ENCODE measurements at regions not wholly inside any gene's neighbourhood (a gene's known extent, or its start where the extent isn't known, plus 50 kb on each side); places are given as distances from the start of the nearest gene placed in this dataset.
A peak's percentile ranks its signal among the peaks of the same experiment; 100 is the strongest.

- no peaks in the 10 kb centered on the region for H3F3A ChIP-seq (ENCODE audit: insufficient read depth, low read length)
- H3K79me2 ChIP-seq (ENCODE audit: low read length), result no peaks in the 10 kb centered on the region
- DNase-seq, result no peak
- no peaks in the 10 kb centered on the region for H3K27me3 ChIP-seq (replicated peaks; ENCODE audit: insufficient read depth, low read length)
- no peak for TF ChIP-seq CTCF (IDR thresholded peaks at IDR 0.05; ENCODE audit: low read length)
- no peak for TF ChIP-seq EZH2 (optimal IDR thresholded peaks at IDR 0.05; ENCODE audit: low read depth, low read length)
- TF ChIP-seq EZH2phosphoT487 (IDR thresholded peaks at IDR 0.05; ENCODE audit: low read length), result no peak
- no peak overlapping the region for H3K27ac ChIP-seq (ENCODE audit: low read length)
- H3K9me2 ChIP-seq (replicated peaks; ENCODE audit: insufficient read depth, low read length), result no peaks in the 10 kb centered on the region
- no peaks in the 10 kb centered on the region for H3K36me3 ChIP-seq (replicated peaks; ENCODE audit: insufficient read depth, low read length)
- H3K4me1 ChIP-seq (ENCODE audit: low read length), result no peaks in the 10 kb centered on the region
- H3K9ac ChIP-seq (ENCODE audit: low read length), result no peak overlapping the region
- H4K20me1 ChIP-seq (ENCODE audit: insufficient read depth, low read length), result no peaks in the 10 kb centered on the region
- H3K4me2 ChIP-seq (ENCODE audit: low read depth, low read length), result no peak overlapping the region
- H2AFZ ChIP-seq (ENCODE audit: low read length), result no peak overlapping the region
- no peaks in the 10 kb centered on the region; the same call in 1 of the 2 replicates for H3K9me3 ChIP-seq (replicated peaks; ENCODE audit: insufficient read depth, low read length)
- H3K4me3 ChIP-seq (ENCODE audit: low read length), result no peak overlapping the region
Measured at GRCh38 chr2:212596688-212597087, 58.1 kb upstream of the ERBB4 start.

- Histone ChIP-seq H3K4me1 (ENCODE audit: low read length) (no peaks in the 10 kb centered on the region), H3K9me2 (replicated peaks; ENCODE audit: insufficient read depth, low read length) (no peaks in the 10 kb centered on the region), H3K27ac (ENCODE audit: low read length) (no peak overlapping the region), H3K36me3 (replicated peaks; ENCODE audit: insufficient read depth, low read length) (no peaks in the 10 kb centered on the region), H3K27me3 (replicated peaks; ENCODE audit: insufficient read depth, low read length) (no peaks in the 10 kb centered on the region), H3F3A (ENCODE audit: insufficient read depth, low read length) (no peaks in the 10 kb centered on the region), H3K9ac (ENCODE audit: low read length) (no peak overlapping the region), H3K79me2 (ENCODE audit: low read length) (no peaks in the 10 kb centered on the region), H3K4me2 (ENCODE audit: low read depth, low read length) (no peak overlapping the region), H3K9me3 (replicated peaks; ENCODE audit: insufficient read depth, low read length) (no peaks in the 10 kb centered on the region; the same call in 1 of the 2 replicates), H2AFZ (ENCODE audit: low read length) (no peak overlapping the region), H3K4me3 (ENCODE audit: low read length) (no peak overlapping the region), H4K20me1 (ENCODE audit: insufficient read depth, low read length) (no peaks in the 10 kb centered on the region)
- no peak for DNase-seq
- no peak for TF ChIP-seq CTCF (IDR thresholded peaks at IDR 0.05; ENCODE audit: low read length)
- TF ChIP-seq EZH2phosphoT487 (IDR thresholded peaks at IDR 0.05; ENCODE audit: low read length), result no peak
- TF ChIP-seq EZH2 (optimal IDR thresholded peaks at IDR 0.05; ENCODE audit: low read depth, low read length), result no peak
Measured at GRCh38 chr2:212596276-212596675, 57.7 kb upstream of the ERBB4 start.

- Histone ChIP-seq H2AFZ (ENCODE audit: low read length) (no peak overlapping the region), H3F3A (ENCODE audit: insufficient read depth, low read length) (no peaks in the 10 kb centered on the region), H3K4me2 (ENCODE audit: low read depth, low read length) (no peak overlapping the region)
Measured at GRCh38 chr2:212595036-212595654, 56.5 kb upstream of the ERBB4 start.

More at GRCh38 chr2:212595036-212595654, 56.5 kb upstream of the ERBB4 start:
- Histone ChIP-seq H3K79me2 (ENCODE audit: low read length) (no peaks in the 10 kb centered on the region), H3K9me2 (replicated peaks; ENCODE audit: insufficient read depth, low read length) (no peaks in the 10 kb centered on the region), H3K27me3 (replicated peaks; ENCODE audit: insufficient read depth, low read length) (no peaks in the 10 kb centered on the region), H3K9ac (ENCODE audit: low read length) (no peak overlapping the region), H3K4me1 (ENCODE audit: low read length) (no peaks in the 10 kb centered on the region), H3K27ac (ENCODE audit: low read length) (no peak overlapping the region), H4K20me1 (ENCODE audit: insufficient read depth, low read length) (no peaks in the 10 kb centered on the region), H3K36me3 (replicated peaks; ENCODE audit: insufficient read depth, low read length) (no peaks in the 10 kb centered on the region), H3K9me3 (replicated peaks; ENCODE audit: insufficient read depth, low read length) (no peaks in the 10 kb centered on the region; the same call in 1 of the 2 replicates), H3K4me3 (ENCODE audit: low read length) (no peak overlapping the region)
- DNase-seq, result peak; percentile 21
- TF ChIP-seq EZH2 (optimal IDR thresholded peaks at IDR 0.05; ENCODE audit: low read depth, low read length) (no peak), EZH2phosphoT487 (IDR thresholded peaks at IDR 0.05; ENCODE audit: low read length) (no peak), CTCF (IDR thresholded peaks at IDR 0.05; ENCODE audit: low read length) (peak; percentile 36)

Measured in MM.1S (cell line).